Urothelium cell line (cell line): ENCODE measurements at regions not wholly inside any gene's neighbourhood (a gene's known extent, or its start where the extent isn't known, plus 50 kb on each side); places are given as distances from the start of the nearest gene placed in this dataset.

Experiments
- DNase-seq: peaks from one replicate; pipeline ENCODE4 v3.0.0; 2011; ENCODE audit warnings: low spot score, mixed read lengths
- FAIRE-seq: peaks from 2 replicates; lab custom pipeline; 2011; peaks lifted over from hg19 to GRCh38; lab: Jason Lieb, UNC

GRCh38 chr2:106977717-106978116 is 91.8 kb upstream of the ST6GAL2 start:
- FAIRE-seq (no peak), DNase-seq (no peak)

- no peak for FAIRE-seq
- DNase-seq: no peak
Measured at GRCh38 chr2:106978647-106979046, 92.7 kb upstream of the ST6GAL2 start.

- no peak for FAIRE-seq
Measured at GRCh38 chr2:106981491-106981890, 95.5 kb upstream of the ST6GAL2 start.

GRCh38 chr2:106982350-106982749 is 96.4 kb upstream of the ST6GAL2 start:
- FAIRE-seq (no peak), DNase-seq (no peak)

More at GRCh38 chr2:106981491-106981890, 95.5 kb upstream of the ST6GAL2 start:
- no peak for DNase-seq

- FAIRE-seq (no peak), DNase-seq (no peak)
Measured at GRCh38 chr2:106983305-106983704, 97.3 kb upstream of the ST6GAL2 start.

GRCh38 chr2:106988361-106988760 is 102.4 kb upstream of the ST6GAL2 start:
- DNase-seq: no peak
- no peak for FAIRE-seq

- DNase-seq (peak; percentile 85), FAIRE-seq (peak; percentile 98)
Measured at GRCh38 chr2:106990297-106990696, 104.3 kb upstream of the ST6GAL2 start.

GRCh38 chr2:106991866-106992265 is 105.9 kb upstream of the ST6GAL2 start:
- DNase-seq (no peak), FAIRE-seq (no peak)

GRCh38 chr2:106995556-106995955 is 109.6 kb upstream of the ST6GAL2 start:
- FAIRE-seq (no peak), DNase-seq (no peak)

GRCh38 chr2:106996171-106996769 is 110.3 kb upstream of the ST6GAL2 start:
- FAIRE-seq: no peak
- DNase-seq: no peak

- FAIRE-seq (no peak), DNase-seq (no peak)
Measured at GRCh38 chr2:106997204-106997603, 111.2 kb upstream of the ST6GAL2 start.

GRCh38 chr2:107001062-107001461 is 115.1 kb upstream of the ST6GAL2 start:
- DNase-seq (no peak), FAIRE-seq (no peak)

GRCh38 chr2:107001551-107001950 is 115.6 kb upstream of the ST6GAL2 start:
- DNase-seq (no peak), FAIRE-seq (no peak)

GRCh38 chr2:107001964-107002696 is 116.2 kb upstream of the ST6GAL2 start:
- DNase-seq (no peak), FAIRE-seq (no peak)

GRCh38 chr2:107002735-107003134 is 116.8 kb upstream of the ST6GAL2 start:
- DNase-seq: no peak
- FAIRE-seq: no peak

GRCh38 chr2:107005853-107006252 is 119.9 kb upstream of the ST6GAL2 start:
- no peak for DNase-seq
- FAIRE-seq: no peak

GRCh38 chr2:107006836-107007235 is 120.9 kb upstream of the ST6GAL2 start:
- FAIRE-seq (no peak), DNase-seq (no peak)

- no peak for DNase-seq
- FAIRE-seq: no peak
Measured at GRCh38 chr2:107007927-107008326, 122.0 kb upstream of the ST6GAL2 start.

GRCh38 chr2:107008843-107009242 is 122.9 kb upstream of the ST6GAL2 start:
- DNase-seq: no peak
- FAIRE-seq: no peak

- FAIRE-seq: no peak
- no peak for DNase-seq
Measured at GRCh38 chr2:107009275-107009674, 123.3 kb upstream of the ST6GAL2 start.

- DNase-seq (no peak), FAIRE-seq (no peak)
Measured at GRCh38 chr2:107012714-107013306, 126.8 kb upstream of the ST6GAL2 start.

GRCh38 chr2:107013884-107014283 is 127.9 kb upstream of the ST6GAL2 start:
- FAIRE-seq (no peak), DNase-seq (no peak)
